NCI-H1048 (cell line): ENCODE measurements at regions not wholly inside any gene's neighbourhood (a gene's known extent, or its start where the extent isn't known, plus 50 kb on each side); places are given as distances from the start of the nearest gene placed in this dataset.

ENCODE experiments used
- DNase-seq: peaks from one replicate; lab custom pipeline; 2025; lab: John Stamatoyannopoulos, UW

DNA sequence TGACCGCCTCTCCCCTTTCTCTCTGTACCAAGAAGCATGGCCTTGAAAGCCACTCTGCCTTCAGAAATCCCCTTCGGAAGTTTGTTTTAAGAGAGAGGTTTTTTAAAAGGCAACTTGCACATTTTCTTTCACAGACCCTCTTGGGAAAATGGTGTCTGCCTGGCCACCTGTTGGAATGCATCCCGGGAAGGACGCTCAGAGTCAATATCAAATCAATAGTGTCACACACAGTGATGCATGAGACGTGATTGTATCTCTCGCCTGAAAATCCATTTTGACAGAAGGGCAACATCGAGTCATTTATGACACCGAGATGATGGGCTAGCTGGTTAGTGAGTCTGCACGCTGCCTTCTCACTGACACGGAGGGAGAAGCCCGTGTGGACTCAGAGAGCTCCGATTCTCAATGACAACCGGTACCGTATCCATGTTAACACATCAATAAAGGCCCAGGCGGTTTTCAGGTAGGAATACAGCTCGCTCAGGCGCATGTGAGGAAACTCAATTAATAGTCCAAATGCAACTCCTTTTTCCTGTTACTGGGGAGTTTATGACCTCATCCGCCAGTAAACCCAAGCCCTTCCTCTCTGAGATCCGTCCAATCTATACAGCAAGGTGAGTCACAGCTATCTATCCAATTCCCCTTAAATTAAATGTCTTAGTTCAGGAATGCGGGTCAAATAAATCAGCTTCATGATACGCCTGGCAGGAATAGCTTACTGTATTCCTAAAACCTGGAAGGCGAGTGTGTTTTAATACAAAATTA, 621.5 kb upstream of the MKI67 start:
- DNase-seq = no peak

GRCh38 chr10:128751284-128751683, 625.1 kb upstream of the MKI67 start:
- DNase-seq = no peak

- DNase-seq = no peak
Measured at GRCh38 chr10:128751851-128752250, 625.6 kb upstream of the MKI67 start.

GRCh38 chr10:128759174-128759573, 633.0 kb upstream of the MKI67 start:
- DNase-seq = no peak

DNA sequence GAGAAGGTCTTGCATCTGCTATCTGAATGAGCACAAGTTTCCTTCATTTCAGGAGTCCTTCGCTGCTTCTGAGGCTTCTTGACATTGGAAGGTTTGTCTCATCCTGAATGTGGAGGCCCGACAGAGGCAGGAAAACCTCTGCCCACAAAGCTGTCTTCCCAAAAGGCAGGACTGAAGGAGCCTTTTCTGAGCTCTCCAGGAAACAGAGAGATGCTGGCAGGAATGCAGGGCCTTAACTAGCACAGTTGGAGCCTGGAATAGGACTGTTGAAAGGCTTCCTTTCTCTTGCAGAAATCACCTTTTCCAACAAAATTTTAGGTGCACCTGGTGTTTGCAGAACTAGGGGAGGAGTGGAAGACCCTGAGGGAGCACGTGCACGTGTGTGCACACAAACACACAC, 637.4 kb upstream of the MKI67 start:
- no peak for DNase-seq

- DNase-seq = no peak
Measured at GRCh38 chr10:128764190-128764589, 638.0 kb upstream of the MKI67 start.

- no peak for DNase-seq
Measured at GRCh38 chr10:128766915-128767314, 640.7 kb upstream of the MKI67 start.

DNA sequence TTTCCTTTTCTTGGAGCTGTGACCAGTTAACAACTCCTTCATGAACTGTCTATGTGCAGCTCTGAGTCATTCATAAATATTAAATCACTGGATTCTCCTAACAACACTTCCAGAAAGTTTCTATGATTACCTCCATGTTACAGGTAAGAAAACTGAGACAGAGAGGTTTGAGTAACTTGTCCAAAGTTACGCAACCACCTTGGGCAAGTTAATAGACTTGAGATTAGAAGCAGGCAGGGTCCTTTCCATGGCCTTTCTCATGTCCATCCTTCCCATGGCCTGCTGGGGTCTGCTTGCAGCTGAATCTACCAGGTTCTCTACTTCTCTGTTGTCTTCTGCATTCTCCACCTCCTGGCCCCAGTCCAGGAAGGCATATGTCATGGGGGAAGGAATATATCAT, 648.8 kb upstream of the MKI67 start:
- no peak for DNase-seq

DNA sequence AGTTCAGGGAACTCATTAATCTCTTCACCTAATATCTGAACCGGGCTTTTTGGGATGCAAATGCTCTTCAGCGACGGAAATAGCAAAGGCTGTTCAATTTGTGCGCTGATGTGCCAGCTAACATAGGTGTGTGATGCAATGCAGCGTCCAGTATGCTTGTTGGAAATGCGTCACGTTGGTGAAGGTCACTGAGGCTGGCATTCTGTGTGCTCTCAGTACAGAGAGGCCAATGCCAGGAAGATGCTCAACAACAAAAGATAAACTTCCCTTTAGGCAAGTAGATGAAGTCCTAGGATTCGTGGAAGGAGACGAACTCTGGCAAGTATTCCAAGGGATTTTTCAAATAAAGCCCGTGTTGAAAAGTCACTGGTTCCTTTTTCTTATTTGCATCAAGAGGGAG, 649.5 kb upstream of the MKI67 start:
- DNase-seq = no peak

GRCh38 chr10:128776673-128777252, 650.5 kb upstream of the MKI67 start:
- no peak for DNase-seq

DNA sequence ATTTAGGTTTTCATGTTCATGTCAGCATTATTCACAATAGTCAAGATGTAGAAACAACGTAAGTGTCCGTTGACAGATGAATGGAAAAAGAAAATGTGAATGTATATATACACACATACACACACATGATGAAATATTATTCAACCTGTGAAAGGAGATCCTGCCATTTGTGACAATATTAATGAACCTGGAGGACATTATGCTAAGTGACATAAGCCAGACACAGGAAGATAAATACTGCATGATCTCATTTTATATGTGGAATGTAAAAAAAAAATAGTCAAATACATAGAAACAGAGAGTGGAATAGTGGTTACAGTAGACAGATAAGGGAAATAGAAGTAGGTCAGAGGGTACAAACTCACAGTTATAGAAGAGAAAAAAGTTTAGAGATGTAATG, 651.1 kb upstream of the MKI67 start:
- no peak for DNase-seq

DNA sequence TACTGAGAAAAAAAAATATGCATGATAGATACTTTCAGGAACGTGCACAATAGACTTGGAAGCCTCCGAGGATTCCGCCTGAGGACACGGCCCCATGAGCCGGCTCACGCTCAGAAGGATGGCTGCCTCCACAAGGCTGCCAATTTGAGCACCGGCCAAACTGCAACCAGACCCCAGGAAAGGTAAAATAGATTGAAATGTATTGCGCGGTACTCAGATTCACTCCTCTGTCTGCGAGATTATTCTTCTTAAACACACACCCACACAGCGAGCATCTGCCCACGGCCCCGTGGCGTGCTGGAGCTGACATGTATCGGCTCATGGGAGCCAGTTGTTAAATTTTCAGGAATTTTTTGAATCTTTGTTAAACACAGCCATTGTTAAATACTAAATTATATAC, 653.2 kb upstream of the MKI67 start:
- DNase-seq = no peak

DNA sequence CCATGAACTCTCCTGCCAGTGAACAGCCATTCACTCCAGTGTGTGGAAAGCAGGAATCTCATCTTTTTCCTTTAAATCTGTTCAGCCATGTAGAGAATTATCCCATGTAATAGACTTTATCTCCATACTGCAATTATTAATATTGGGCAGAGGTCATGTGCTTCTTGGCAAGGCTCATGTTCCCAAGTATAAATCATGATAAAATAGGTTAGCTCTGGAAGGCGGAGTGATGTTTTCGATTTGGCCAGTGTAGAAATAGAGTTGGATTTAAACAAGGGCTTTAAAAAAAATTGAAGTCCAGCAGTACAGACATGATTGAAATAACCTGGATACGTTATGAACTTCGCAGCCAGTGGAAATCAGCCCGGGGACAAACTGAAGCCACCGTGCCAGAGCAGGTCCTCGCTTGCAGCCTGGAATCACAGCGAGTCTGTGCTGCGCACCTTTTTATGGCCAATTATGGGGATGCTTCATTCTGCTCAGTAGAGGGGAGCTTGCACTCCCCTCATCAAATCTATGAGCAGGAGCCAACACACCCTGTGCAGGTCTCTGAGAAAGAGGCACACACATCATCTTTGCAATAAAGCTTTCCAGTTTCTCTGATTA, 654.0 kb upstream of the MKI67 start:
- no peak for DNase-seq

DNA sequence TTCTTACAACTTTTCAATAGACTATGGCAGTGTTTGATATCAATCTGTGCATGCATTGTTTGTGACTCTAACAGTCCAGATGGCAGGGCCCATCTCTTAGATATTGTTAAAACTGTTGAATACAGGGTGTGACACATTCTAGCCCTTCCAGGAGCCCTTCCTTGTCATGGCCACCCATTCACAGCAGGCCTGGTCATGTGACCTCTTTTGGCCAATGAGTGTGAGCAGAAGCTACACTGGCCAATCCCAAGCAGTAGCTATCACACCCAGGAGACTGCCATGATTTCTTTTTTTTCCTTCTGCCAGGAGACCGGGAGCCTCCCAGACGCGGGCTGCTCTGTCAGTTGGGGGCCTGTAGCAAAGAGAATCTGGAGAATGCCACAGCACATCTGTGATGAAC, 655.4 kb upstream of the MKI67 start:
- DNase-seq = no peak

DNA sequence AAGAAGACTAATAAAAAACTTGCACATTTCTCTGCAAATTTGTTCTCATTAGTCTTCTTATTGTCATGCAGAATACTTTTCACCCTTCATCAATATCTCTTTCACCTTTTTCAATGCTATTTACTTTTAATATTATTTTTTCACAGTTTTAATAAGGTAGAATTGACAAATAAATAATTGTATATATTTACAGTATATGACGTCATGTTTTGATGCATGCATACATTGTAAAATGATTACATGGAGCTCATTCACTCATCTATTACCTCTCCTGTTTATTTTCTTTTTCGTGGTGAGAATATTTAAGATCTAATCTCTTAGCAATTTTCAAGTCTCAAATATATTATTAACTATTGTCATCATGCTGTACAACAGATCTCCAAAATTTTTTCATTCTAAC, 658.2 kb upstream of the MKI67 start:
- no peak for DNase-seq

DNA sequence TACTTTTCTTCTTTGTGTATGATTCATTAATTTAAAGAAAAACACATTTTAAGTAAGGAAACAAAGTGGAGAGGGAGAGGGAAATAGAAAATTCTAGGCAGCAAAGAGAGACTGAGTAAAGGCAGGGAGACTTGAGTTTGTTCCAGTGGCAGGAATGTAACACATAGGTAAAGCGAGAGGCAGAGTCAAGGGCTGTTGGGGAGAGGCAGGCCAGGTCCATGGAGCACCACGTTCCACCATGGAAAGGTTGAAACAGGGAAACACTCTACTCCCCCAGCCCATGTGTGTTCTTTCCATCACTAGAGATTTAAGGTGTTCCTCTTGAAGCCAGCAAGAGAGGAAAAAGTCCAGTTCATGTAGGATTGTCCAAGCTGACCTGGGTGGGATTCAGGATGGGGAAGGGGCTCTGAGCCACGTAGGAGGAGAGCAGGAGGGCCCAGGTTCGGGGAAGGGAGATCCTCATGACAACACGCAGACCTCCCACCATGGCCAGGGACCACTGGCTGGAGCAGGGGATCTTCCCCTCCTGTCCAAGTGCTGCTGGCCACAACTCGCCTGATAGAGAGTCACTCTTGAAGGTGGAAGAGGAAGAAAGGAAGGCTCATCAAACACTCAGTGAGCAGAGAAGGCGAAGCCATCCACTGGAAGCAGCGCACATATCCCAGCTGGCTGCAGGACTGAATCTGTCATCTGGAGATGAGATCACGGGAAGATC, 666.4 kb upstream of the MKI67 start:
- no peak for DNase-seq

DNA sequence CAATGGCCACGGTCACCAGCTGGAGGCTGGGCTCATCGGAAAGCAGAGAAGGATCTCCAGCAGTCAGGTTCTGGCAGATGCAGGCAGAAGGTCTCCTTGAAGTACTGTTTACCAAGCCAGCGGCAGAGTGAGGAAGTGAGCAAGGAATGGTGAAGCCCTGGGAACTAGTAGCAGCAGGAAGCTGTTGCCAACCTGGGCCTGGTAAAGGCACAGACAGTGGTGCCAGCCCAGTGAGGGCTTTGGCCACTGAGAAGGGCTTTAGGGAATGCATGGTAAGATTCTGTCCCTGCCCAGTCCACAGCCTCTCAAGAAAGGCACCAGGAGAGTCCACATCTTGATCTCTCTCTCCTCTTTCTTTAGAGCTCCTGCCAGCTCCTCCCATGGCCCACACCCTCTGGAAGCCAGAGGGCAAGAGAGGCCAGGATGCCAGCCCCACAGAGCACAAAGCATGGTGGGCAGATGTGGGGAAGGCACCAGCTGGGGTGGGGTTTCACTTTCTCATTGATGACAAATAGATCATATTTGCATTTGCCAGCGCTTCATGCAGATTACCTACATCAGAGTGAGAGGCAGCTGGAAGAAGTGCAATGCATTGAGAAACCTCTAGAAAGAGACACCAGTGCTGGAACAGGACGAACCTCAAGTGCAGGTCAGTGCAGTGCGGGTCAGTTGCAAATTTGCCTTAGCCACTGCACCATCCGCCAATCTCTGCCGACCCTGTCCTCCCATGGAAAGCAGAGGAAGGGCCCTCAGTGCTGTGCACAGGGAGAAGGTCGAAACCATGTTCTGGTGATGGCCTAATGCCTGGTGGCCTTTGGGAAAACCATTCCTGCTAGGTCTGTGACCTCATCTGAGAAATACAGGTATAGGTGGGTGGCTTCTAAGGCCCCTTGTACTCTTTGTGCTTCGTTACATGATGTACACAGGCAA, 667.8 kb upstream of the MKI67 start:
- no peak for DNase-seq

GRCh38 chr10:128796396-128796912, 670.2 kb upstream of the MKI67 start:
- DNase-seq = no peak

GRCh38 chr10:128802062-128802461, 665.0 kb upstream of the MGMT start:
- DNase-seq = no peak

DNA sequence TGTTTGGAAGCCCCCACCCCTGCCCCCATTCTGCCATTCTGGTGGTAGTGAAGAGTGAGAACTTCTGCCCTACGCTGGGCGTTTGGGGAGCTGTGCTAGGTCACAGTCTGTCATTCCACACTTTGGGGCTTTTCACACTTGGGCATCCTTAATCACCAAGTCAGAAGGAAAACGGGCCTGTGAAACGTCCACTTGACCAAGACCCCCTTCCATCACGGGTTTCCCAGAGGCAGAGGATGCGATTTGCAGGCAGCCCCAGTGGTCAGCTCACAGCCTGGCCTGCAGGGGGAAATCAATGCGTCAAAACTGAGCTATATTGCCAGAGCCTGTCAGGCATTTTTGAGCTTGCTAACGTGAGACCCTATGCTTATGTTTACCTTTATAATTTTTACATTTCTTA, 663.3 kb upstream of the MGMT start:
- DNase-seq = no peak

- DNase-seq = no peak
Measured at GRCh38 chr10:128804411-128804810, 662.6 kb upstream of the MGMT start.
